Amygdala (tissue), 56 donors: ENCODE measurements at regions not wholly inside any gene's neighbourhood (a gene's known extent, or its start where the extent isn't known, plus 50 kb on each side); places are given as distances from the start of the nearest gene placed in this dataset.

ENCODE experiments used
- DNase-seq, 56 donors: peaks; one replicate each; lab custom pipeline; 2025; lab: John Stamatoyannopoulos, UW

- DNase-seq: peak in 1 of 56 donors; percentile 1
Measured at GRCh38 chr3:148191966-148192365, 505.7 kb upstream of the AGTR1 start.

DNA sequence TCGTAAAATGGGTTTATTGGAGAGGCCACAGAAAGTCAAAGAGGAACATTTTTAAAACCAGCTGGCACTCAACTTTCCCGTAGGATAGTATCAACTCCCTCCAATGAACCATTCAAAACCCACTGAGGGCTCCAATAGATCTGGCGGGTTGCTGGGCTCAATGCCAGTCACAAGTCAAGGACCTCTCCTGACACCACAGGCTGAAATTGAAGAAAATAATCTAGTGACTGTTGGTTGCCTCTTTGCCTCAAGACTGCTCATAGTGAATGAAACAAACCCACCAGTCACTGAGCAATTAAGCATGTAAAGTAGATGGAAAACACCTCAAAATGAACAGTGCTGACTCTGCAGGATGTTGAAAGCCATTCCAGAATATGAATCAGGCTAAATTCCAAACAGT is 500.6 kb upstream of the AGTR1 start:
- no peak for DNase-seq

DNA sequence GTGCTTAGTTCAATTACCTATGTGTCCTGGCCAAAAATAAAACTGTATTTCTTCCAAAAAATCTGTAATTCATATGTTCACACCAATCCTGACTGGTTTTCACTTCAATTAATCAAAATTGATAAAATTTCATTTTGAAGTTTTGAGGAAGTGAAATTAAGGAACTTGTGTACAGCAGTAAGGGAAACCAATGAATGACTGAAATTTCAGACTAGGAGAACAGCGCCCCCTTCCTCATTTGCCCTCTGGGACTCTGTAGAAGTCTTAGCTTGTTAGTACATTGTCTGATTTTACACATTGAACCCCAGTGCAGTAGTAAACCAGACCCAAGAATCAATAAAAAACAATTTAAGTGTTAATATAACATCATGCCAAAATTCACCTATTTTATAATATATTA is 495.3 kb upstream of the AGTR1 start:
- peak in 1 of 56 donors; percentile 3 for DNase-seq

DNA sequence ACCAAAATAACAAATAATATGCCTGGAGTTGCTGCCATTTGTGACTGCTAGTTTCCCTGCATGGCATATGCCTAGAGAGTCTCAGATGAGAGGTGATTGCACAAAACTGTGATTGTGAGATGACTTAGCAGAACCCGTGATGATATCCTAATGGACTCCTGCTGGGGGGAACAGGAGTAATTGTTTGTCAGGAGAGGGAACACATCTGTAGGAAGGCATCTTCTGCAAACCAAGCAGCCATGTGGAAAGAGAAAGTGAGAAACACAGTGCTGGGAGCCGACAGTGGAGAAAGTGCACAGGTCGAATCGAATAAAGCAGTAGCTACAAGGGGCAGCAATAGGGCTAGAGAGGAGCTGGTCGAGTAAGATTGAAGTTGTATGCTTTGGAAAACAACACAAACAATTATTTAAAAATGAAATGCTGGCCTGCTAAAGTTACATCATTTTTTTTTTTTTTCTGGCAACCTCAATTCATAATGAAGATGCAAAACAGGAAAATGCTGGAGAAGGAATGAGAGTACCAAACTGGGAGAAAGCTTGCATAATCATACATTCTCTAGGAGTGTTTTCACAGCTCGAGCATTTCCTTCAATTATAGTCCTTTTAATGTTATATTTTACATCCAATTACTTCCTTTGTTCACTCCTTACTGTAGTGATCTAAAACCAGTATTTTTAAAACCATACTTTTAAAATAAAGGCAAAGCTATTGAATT is 494.2 kb upstream of the AGTR1 start:
- DNase-seq: peak in 1 of 56 donors; percentile 1

DNA sequence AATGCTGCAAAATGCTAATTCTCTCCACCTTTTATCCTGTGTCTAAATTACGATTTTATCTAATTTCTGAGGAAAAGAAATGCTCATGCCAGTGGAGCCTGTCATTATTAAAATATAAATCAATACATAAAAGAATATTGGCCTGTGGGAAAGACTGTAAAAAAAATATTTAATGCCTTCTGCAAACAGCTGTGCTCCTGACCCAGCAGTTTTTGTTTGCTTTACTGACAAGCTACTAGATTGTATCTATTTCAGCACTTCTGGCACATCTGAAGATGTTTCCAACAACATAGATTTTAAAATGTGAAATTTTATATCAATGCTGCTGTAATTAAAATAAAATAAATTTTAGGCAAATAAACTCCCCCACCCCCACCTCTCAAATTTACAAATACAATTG is 493.6 kb upstream of the AGTR1 start:
- DNase-seq: no peak

DNA sequence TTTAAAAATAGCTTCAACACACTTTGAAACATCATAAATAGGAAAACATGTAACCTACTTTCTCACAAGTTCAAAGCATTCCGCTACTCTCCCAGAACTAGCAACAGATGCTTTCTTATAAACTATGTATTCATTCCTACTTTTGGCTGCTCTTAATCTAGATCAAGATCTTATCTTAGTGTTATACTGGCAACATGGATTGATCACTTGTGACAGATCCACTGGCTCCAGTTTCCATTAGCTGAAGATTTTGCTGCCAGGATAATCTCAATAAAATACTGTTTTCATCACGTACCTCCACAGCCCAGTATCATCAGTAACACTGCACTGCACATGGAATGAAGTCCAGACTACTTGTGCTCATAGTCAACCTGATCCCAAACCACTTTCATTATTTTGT is 491.7 kb upstream of the AGTR1 start:
- DNase-seq: no peak

- DNase-seq: no peak
Measured at GRCh38 chr3:148206446-148206845, 491.3 kb upstream of the AGTR1 start.

GRCh38 chr3:148208975-148209374 is 488.7 kb upstream of the AGTR1 start:
- no peak for DNase-seq

DNA sequence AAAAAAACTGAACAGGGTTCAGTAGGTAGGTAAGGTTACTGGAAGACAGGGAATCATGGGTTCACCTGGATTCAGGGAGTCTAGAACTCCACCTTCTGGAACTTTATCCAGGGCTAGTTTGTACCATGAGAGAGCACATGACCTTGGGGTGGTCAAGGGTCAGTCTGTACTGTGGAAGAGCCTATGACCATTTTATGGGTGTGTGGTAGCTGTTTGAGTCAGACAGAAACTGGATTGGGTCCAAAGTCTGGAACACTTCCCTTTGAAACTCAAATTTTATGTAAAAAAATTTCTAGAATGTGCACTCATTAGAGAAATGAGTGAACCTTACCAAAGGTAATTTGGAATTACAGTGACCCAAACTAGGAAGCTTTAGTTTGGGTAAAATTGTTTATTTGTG is 486.0 kb upstream of the AGTR1 start:
- no peak for DNase-seq

GRCh38 chr3:148214705-148215104 is 483.0 kb upstream of the AGTR1 start:
- no peak for DNase-seq

DNA sequence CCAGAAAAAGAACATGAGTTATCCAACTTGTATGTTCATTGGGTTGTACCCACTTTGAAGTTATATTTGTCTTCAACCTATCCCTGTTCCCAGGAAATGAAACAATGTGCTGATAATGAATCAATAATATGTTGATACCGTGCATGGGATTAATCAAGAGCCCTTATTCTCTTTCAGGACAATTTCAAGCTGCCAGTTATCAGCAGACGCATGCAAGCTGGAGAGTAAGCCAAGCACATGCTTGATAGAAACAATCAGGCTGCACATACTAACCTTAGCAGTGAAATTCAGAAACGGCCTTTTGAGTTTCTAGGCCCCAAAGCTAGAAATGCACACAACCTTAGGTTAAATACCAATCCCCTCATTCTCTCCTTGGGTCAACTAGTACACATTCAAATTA is 480.4 kb upstream of the AGTR1 start:
- DNase-seq: no peak

GRCh38 chr3:148218222-148218621 is 479.5 kb upstream of the AGTR1 start:
- no peak for DNase-seq

DNA sequence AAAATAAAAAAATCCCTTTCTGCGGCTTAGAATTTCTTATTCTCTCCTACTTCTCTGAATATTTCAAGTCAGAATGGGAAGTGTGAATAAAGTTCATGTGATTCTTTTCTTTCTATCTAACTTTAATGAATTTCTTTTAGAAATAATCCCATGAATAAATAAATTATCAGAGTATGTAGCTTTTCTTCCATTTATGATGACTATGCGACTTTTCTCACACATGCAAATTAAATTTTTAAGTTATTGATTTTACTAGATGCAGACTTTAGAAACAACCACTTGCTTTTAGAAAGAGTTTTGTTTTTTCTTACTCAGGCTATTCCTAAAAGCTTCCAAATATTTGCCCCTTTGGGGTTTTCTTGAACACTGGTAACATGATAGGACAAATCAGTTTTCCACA is 477.7 kb upstream of the AGTR1 start:
- no peak for DNase-seq

DNA sequence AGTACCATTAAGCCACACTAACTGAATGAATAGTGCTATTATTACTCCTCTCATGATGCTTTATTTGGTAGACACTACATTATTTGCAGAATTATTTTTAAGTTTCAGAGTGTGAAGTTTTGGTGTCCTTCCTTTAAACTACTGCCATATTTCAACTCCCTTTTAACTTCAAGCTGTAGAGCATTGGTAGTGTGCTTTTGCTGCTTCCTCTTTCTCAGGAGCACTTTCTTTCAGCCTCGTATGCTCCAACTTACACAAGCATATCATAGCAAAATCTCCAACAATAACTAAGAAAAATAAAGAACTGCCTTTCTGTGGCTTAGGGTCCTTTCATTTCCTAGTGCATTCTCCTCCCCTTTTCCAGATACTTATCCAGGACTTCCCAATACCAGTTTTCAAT is 476.4 kb upstream of the AGTR1 start:
- no peak for DNase-seq

DNA sequence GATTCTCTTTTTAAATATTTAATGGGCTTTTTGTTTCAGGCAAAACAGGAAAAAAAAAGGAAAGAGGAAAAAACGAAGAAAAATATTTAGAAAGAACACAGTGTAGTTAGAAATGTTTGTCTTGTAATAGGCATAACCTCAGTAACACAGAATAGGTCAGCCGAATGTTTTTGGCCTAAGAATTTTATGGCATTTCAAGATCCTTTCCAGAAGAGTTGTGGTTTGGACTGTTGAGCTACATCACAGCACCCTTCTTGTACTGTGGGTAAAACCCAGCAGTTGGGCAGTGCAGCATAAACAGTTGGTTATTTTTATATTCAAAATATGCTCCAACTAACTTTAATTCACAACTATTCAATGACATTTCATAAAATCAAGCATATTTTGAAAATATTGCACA is 474.4 kb upstream of the AGTR1 start:
- DNase-seq: no peak

DNA sequence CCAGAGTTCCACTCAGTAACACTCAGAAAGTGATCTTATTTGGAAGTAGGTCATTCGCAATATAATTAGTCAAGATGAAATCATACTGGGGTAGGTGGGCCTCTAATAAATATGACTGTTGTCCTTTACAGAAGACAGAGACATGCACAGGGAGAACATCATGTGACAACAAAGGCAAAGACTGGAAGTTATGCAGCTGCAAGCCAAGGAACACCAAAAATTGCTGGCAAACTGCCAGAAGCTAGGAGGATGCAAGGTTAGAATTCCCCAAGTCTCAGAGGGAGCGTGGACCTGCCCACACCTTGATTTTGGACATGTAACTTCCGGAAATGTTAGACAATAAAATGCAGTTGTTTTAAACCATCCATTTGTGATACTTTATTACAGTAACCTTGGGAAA is 471.5 kb upstream of the AGTR1 start:
- peak in 1 of 56 donors; percentile 11 for DNase-seq

DNA sequence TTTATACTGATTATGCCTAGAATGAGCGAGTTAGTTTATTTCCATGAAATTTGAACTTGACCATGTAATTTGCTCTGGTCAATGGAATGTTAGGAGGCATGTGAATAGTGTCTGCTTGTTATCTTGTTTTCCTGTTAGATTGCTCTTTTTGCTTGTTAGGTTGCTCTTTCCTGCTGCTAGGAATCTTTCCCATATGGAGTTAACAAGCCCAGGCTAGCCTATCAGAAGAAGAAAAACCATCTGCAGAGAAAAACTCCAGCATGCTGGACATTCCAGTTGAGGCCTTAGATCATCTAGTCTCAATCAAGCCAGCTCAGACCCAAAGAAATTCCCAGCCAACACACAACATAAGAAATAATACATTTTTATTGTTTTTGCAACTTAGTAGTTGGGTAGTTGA is 470.2 kb upstream of the AGTR1 start:
- DNase-seq: no peak

DNA sequence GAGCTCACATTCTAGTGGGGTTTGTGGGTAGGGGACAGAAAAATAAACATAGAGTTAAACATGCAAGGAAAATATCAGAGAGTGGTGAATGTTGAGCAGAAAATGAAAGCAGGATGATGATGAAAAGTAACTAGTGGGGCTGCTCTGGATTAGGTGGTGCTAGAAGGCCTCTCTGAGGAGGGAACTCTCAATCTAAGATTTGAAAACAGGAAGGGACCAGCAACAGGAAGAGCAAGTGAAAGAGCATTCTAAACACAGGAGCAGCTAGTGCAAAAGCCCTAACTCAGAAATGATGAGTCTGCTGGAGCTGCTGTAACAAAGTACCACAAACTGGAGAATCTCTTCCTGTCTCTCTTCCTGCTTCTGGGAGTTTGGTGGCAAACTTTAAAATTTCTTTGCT is 468.6 kb upstream of the AGTR1 start:
- no peak for DNase-seq

DNA sequence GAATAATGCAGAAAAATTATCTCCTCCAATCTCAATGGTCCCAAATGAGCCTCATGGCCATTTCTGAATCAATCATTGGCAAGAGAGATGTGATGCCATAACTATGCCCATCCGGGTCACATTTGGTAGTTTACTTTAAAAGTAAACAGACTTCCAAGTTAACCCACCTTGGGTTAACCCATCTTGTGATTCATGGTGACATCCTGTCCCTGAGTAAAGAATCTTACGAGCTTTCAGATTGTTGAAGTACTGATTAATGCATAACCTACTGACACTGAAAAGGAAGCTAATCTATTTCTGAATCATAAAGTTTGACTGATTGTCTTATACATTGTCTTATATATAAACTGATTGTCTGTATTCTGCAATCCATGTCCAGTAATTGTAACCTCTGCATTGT is 467.2 kb upstream of the AGTR1 start:
- no peak for DNase-seq

- DNase-seq: no peak
Measured at GRCh38 chr3:148232389-148232788, 465.3 kb upstream of the AGTR1 start.

- no peak for DNase-seq
Measured at GRCh38 chr3:148233403-148233802, 464.3 kb upstream of the AGTR1 start.

GRCh38 chr3:148234536-148234935 is 463.2 kb upstream of the AGTR1 start:
- DNase-seq: no peak

DNA sequence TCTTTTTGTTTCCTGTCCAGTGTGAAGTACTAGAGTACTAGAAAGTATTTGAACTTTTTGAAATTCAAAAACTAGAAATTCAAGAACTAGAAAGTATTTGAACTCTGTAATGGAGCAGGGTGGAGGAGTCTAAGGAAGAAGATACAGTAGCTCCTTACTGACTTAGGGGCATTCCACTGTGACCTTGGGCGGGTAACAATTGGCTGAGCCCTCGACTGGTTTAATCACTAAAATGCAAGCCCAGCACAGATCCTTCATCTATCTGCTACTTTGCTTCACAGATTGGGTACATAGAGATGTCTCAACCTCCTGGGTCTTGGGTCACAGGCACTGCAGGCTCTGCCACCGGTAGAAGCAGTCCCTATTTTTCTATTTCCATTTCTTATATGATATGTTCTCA is 462.1 kb upstream of the AGTR1 start:
- DNase-seq: no peak
